ENCODE measurements at regions not wholly inside any gene's neighbourhood (a gene's known extent, or its start where the extent isn't known, plus 50 kb on each side); places are given as distances from the start of the nearest gene placed in this dataset.
"Not testable (repeated sequence)": the region's sequence is repeated elsewhere in the genome, so short reads cannot be mapped to it uniquely, and the experiment has no call there.

GRCh38 chr20:4322499-4322898 is 73.4 kb upstream of the ADRA1D start:
- no peak for DNase-seq

GRCh38 chr20:4320291-4320690 is 71.2 kb upstream of the ADRA1D start:
- Histone ChIP-seq H3K36me3 (no peaks in the 10 kb centered on the region), H3K4me3 (ENCODE audit: low read depth, low read length) (no peak overlapping the region), H3K27ac (no peak overlapping the region), H3K9me3 (ENCODE audit: severe bottlenecking) (no peaks in the 10 kb centered on the region), H3K27me3 (ENCODE audit: insufficient read depth, low read depth, severe bottlenecking) (no peaks in the 10 kb centered on the region)
- TF ChIP-seq, protein P1, sequence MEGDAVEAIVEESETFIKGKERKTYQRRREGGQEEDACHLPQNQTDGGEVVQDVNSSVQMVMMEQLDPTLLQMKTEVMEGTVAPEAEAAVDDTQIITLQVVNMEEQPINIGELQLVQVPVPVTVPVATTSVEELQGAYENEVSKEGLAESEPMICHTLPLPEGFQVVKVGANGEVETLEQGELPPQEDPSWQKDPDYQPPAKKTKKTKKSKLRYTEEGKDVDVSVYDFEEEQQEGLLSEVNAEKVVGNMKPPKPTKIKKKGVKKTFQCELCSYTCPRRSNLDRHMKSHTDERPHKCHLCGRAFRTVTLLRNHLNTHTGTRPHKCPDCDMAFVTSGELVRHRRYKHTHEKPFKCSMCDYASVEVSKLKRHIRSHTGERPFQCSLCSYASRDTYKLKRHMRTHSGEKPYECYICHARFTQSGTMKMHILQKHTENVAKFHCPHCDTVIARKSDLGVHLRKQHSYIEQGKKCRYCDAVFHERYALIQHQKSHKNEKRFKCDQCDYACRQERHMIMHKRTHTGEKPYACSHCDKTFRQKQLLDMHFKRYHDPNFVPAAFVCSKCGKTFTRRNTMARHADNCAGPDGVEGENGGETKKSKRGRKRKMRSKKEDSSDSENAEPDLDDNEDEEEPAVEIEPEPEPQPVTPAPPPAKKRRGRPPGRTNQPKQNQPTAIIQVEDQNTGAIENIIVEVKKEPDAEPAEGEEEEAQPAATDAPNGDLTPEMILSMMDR (IDR thresholded peaks at IDR 0.05; ENCODE audit: low read depth, low read length), result no peak
- DNase-seq, result no peak

More at GRCh38 chr20:4322499-4322898, 73.4 kb upstream of the ADRA1D start:
- no peak overlapping the region for H3K4me3 ChIP-seq (ENCODE audit: low read depth, low read length)
- H3K27me3 ChIP-seq (ENCODE audit: insufficient read depth, low read depth, severe bottlenecking), result no peaks in the 10 kb centered on the region
- H3K27ac ChIP-seq, result no peak overlapping the region
- TF ChIP-seq, protein P1 (IDR thresholded peaks at IDR 0.05; ENCODE audit: low read depth, low read length), result no peak
- no peaks in the 10 kb centered on the region for H3K9me3 ChIP-seq (ENCODE audit: severe bottlenecking)
- no peaks in the 10 kb centered on the region for H3K36me3 ChIP-seq

- no peaks in the 10 kb centered on the region for H3K36me3 ChIP-seq
- no peaks in the 10 kb centered on the region for H3K9me3 ChIP-seq (ENCODE audit: severe bottlenecking)
- DNase-seq, result no peak
- no peak overlapping the region for H3K4me3 ChIP-seq (ENCODE audit: low read depth, low read length)
- TF ChIP-seq, protein P1 (IDR thresholded peaks at IDR 0.05; ENCODE audit: low read depth, low read length), result no peak
- no peaks in the 10 kb centered on the region for H3K27me3 ChIP-seq (ENCODE audit: insufficient read depth, low read depth, severe bottlenecking)
- no peak overlapping the region for H3K27ac ChIP-seq
These were observed 69.8 kb upstream of the ADRA1D start for GRCh38 chr20:4318891-4319290.

DNA sequence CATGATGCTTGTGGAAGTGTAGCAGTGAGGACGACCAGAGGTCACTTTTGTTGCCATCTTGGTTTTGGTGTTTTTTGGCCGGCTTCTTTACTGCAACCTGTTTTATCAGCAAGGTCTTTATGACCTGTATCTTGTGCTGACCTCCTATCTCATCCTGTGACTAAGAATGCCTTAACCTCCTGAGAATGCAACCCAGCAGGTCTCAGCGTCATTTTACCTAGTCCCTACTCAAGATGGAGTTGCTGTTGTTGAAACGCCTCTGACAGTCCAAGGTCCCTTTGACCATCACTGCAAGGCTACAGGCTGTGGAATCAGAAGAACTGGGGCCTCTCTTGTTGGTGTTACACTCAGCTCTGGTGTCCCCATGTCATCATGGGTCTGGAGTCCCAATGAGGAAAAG is 61.5 kb upstream of the ADRA1D start:
- H3K4me3 ChIP-seq (ENCODE audit: low read depth, low read length); H3K27me3 ChIP-seq (ENCODE audit: insufficient read depth, low read depth, severe bottlenecking); H3K9me3 ChIP-seq (ENCODE audit: severe bottlenecking); H3K27ac ChIP-seq; DNase-seq; H3K36me3 ChIP-seq: not testable (repeated sequence)

DNA sequence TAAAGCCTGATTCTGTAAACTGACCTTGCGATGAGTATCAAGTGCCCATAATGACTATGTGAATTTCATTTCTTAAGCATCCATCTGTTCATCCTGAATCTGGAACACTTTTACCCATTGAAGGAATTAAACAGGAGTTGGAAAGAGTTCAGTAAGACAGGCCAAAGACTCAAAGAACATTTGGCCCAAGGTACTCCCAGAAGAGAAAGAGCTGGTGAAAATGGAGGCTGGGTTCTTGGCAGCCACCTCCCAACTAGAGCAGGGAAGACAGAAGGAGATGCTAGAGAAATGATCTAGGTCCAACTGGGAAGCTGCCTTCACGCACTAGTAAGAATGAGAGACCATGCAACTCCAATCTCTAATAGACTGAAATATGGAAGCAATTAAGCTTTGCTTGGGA is 57.1 kb upstream of the ADRA1D start:
- no peaks in the 10 kb centered on the region for H3K36me3 ChIP-seq
- H3K4me3 ChIP-seq (ENCODE audit: low read depth, low read length), result no peak overlapping the region
- no peaks in the 10 kb centered on the region for H3K27me3 ChIP-seq (ENCODE audit: insufficient read depth, low read depth, severe bottlenecking)
- TF ChIP-seq, protein P1 (IDR thresholded peaks at IDR 0.05; ENCODE audit: low read depth, low read length), result no peak
- no peak for DNase-seq
- no peaks in the 10 kb centered on the region for H3K9me3 ChIP-seq (ENCODE audit: severe bottlenecking)
- H3K27ac ChIP-seq, result no peak overlapping the region

- Histone ChIP-seq H3K27me3 (ENCODE audit: insufficient read depth, low read depth, severe bottlenecking) (no peaks in the 10 kb centered on the region), H3K9me3 (ENCODE audit: severe bottlenecking) (no peaks in the 10 kb centered on the region), H3K36me3 (no peaks in the 10 kb centered on the region), H3K4me3 (ENCODE audit: low read depth, low read length) (no peak overlapping the region), H3K27ac (no peak overlapping the region)
- TF ChIP-seq, protein P1 (IDR thresholded peaks at IDR 0.05; ENCODE audit: low read depth, low read length), result no peak
- no peak for DNase-seq
These were observed 56.0 kb upstream of the ADRA1D start for GRCh38 chr20:4305091-4305490.

All from WERI-Rb-1 (cell line).